Right lobe of liver (tissue), 6 donors: ENCODE measurements at regions not wholly inside any gene's neighbourhood (a gene's known extent, or its start where the extent isn't known, plus 50 kb on each side); places are given as distances from the start of the nearest gene placed in this dataset.

Experiments
- ATAC-seq, 4 donors: fragments of 200-7000 bp; cut with Tn5 transposase; one replicate each; pipeline ENCODE4 v1.9.1; 2020; ENCODE audit warnings: mild to moderate bottlenecking in 4 of 4, moderate library complexity in 4 of 4
- DNase-seq, 3 donors: peaks; one replicate each; pipeline ENCODE4 v3.0.0-alpha.2; 2020
- H3K27ac ChIP-seq, 3 donors: fragments of 200-600 bp; one replicate each; pipeline ENCODE4 v1.8.0; 2022
- H3K27me3 ChIP-seq, 2 donors: fragments of 200-600 bp; one replicate each; pipeline ENCODE4 v1.8.0; 2022
- H3K36me3 ChIP-seq, 4 donors: fragments of 200-600 bp; sonication (generic) in 1 of 4; one replicate each; pipeline versions ENCODE4 v1.5.1 to v1.8.0; 2017 to 2022; ENCODE audit warnings: control low read depth in 1 of 4
- H3K4me1 ChIP-seq, 4 donors: fragments of 200-600 bp; sonication (generic) in 1 of 4; one replicate each; pipeline versions ENCODE4 v1.5.1 to v1.8.0; 2017 to 2022; ENCODE audit warnings: control low read depth in 1 of 4
- H3K4me3 ChIP-seq, 3 donors: fragments of 200-600 bp; one replicate each; pipeline ENCODE4 v1.8.0; 2022
- H3K9me3 ChIP-seq, 4 donors: fragments of 200-600 bp; sonication (generic) in 1 of 4; one replicate each; pipeline versions ENCODE4 v1.5.1 to v1.8.0; 2017 to 2022; ENCODE audit warnings: control low read depth in 1 of 4
- POLR2A ChIP-seq: fragments of 450-650 bp; IDR thresholded peaks from one replicate; pipeline ENCODE4 v1.6.1; 2017; ENCODE audit warnings: antibody characterized with exemption, mild to moderate bottlenecking
- WGBS: methylation state at CpG from one replicate; pipeline ENCODE4 v1.1.6; 2018; ENCODE audit warnings: low coverage, low lambda C conversion rate; ENCODE audit not compliant: insufficient coverage; ENCODE audit errors: missing lambda C conversion rate; 5-methylcytosine and 5-hydroxymethylcytosine counted together
- intact Hi-C, 2 donors: fragments of 100-400 bp; cut with DNase I; formaldehyde crosslinking; loops; one replicate each; pipeline versions ENCODE4 v1.11.2 to v1.14.1; 2022
- TF ChIP-seq, protein P1 (sequence below), 4 donors: fragments of 200-600 bp in 3 of 4; fragments of 450-650 bp in 1 of 4; IDR thresholded peaks; one replicate each; pipeline versions ENCODE4 v1.5.1 to v1.8.0; 2016 to 2022; ENCODE audit warnings: antibody characterized with exemption in 4 of 4, mild to moderate bottlenecking in 2 of 4
- donor health status: DM: no; HTN: yes; CAD: no.
- donor health status: DM: no; HTN: no; CAD: no.
- donor health status: DM: no; HTN: no; CAD: no.
- donor health status: DM: no; HTN: yes; CAD: no.
- donor health status: DM: no; HTN: yes; CAD: no.

DNA sequence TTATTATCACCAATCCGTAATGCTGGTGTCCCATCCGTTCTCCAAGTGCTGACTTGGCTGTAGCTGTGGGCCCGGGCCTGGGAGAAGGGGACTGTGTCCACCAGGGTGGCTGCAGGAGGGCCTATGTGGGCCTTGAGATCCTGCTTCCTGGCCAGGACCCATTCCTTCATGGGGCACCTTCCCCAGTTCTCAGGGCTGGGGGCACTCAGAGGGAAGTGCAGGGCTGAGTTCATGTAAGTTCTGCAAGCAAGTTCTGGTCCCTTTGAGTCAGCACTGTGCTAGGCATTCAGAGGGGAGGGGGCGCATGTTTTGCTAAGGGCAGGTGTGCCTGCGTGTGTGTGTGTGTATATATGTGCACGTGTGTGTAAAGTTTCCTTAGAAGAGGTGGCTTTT lies 94.0 kb downstream of the GLI2 start:
- Histone ChIP-seq H3K27ac (no peak overlapping the region), H3K4me3 (no peak overlapping the region), H3K4me1 (no peaks in the 10 kb centered on the region), H3K36me3 (no peaks in the 10 kb centered on the region), H3K9me3 (no peaks in the 10 kb centered on the region), H3K27me3 (no peaks in the 10 kb centered on the region)
- no peak for DNase-seq
- WGBS: 60% methylated on average over 6 of the region's 6 CpGs
- no peak for ATAC-seq
- intact Hi-C loops: no loop called here
- no peak for TF ChIP-seq POLR2A
- TF ChIP-seq, protein P1, sequence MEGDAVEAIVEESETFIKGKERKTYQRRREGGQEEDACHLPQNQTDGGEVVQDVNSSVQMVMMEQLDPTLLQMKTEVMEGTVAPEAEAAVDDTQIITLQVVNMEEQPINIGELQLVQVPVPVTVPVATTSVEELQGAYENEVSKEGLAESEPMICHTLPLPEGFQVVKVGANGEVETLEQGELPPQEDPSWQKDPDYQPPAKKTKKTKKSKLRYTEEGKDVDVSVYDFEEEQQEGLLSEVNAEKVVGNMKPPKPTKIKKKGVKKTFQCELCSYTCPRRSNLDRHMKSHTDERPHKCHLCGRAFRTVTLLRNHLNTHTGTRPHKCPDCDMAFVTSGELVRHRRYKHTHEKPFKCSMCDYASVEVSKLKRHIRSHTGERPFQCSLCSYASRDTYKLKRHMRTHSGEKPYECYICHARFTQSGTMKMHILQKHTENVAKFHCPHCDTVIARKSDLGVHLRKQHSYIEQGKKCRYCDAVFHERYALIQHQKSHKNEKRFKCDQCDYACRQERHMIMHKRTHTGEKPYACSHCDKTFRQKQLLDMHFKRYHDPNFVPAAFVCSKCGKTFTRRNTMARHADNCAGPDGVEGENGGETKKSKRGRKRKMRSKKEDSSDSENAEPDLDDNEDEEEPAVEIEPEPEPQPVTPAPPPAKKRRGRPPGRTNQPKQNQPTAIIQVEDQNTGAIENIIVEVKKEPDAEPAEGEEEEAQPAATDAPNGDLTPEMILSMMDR (IDR thresholded peaks at IDR 0.05): no peak

DNA sequence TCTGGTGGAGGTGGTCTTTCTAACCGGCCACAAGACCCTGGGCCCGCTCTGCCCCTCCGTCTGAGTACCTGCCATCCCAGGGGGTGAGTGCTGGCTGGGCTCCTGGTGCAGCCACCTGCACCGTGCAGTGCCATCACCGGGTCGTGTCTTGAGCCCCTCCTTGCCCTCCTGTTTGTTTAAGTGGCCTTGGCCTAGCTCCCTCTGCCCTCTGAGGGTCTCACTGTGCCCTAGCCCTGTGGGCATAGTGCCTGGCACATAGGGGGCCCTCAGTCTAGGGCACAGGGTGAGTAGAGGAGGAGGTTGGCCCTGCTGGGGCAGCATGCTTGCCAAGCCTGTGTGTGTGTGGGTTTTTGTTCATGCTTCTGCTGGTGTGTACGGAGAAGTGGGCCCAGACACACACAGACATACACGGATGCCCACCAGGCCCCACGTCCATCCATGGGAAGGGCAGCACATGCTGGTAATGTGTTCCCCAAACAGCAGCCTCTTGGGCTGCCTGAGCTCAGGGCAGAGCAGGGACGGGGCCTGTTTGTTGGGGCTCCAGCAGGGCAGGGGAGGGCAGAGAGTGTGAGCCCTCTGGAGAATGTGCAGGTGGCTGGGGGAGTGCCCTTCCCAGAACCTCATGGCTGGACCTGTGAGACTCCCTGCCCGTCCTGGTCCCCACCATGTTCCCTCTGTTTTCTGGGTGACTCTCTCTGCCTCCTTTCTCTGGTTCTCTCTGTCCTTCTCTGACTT lies 94.6 kb downstream of the GLI2 start:
- 49% methylated on average over 4 of the region's 11 CpGs for WGBS
- peak in 1 of 4 donors; percentile 20 for ATAC-seq

DNA sequence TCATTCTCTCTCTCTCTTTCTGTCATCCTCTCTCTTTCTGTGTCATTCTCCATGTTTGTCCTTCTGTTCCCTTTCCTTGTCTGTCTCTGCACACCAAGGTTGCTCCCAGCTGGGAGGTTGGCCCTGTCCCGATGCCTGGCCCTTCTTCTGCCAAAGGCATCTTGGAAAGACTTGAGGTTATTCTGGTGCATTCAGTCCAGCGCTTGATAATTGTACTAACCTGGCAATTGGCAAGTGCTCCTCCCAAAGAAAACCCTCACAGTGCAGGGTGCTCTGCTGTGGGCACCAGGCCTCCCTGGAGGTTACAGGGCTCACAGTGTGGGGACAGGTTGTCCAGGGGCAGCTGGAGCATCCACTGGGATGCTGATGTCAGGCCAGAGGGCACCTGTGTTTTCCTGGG lies 95.4 kb downstream of the GLI2 start:
- no peak for TF ChIP-seq POLR2A
- TF ChIP-seq, protein P1 (IDR thresholded peaks at IDR 0.05): no peak
- WGBS: 86% methylated on average over 1 of the region's 2 CpGs
- Histone ChIP-seq H3K27ac (no peak overlapping the region), H3K9me3 (no peaks in the 10 kb centered on the region), H3K36me3 (no peaks in the 10 kb centered on the region), H3K4me3 (no peak overlapping the region), H3K27me3 (no peaks in the 10 kb centered on the region), H3K4me1 (no peaks in the 10 kb centered on the region)
- DNase-seq (no peak), ATAC-seq (no peak)
- intact Hi-C loops: no loop called here

More for the DNA sequence above, 94.6 kb downstream of the GLI2 start:
- no peaks in the 10 kb centered on the region for H3K36me3 ChIP-seq
- H3K4me1 ChIP-seq: no peaks in the 10 kb centered on the region
- no peak overlapping the region for H3K4me3 ChIP-seq
- TF ChIP-seq, protein P1 (IDR thresholded peaks at IDR 0.05): no peak
- no peak for TF ChIP-seq POLR2A
- H3K27ac ChIP-seq: no peak overlapping the region
- H3K9me3 ChIP-seq: no peaks in the 10 kb centered on the region
- intact Hi-C loops: no loop called here
- DNase-seq: no peak
- H3K27me3 ChIP-seq: no peaks in the 10 kb centered on the region

DNA sequence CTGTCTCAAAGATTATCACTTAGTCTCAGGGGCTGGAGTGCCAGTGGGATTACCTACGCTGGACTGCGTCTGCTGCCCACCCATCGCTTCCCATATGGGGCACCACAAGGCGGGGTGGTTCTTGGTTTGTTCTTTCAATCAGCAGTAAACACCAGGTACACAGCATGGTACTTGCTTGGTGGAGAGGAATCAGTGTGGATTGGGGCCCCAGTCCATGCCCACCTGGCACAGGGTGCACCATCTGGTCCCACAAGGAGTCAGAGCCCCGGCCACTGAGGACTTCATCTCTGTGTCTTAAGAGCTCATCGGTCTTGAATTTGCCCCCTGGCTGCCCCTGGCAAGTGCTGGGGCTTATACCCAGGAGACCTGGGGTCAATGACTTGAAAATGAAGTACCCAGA lies 96.2 kb downstream of the GLI2 start:
- Histone ChIP-seq H3K9me3 (no peaks in the 10 kb centered on the region), H3K36me3 (no peaks in the 10 kb centered on the region), H3K4me1 (no peaks in the 10 kb centered on the region), H3K27ac (no peak overlapping the region), H3K27me3 (no peaks in the 10 kb centered on the region), H3K4me3 (no peak overlapping the region)
- intact Hi-C loops: no loop called here
- no peak for ATAC-seq
- TF ChIP-seq, protein P1 (IDR thresholded peaks at IDR 0.05): no peak
- no peak for TF ChIP-seq POLR2A
- DNase-seq: no peak
- no CpG with 5 or more reads among the region's 6 CpGs for WGBS
